B cell (primary cell): ENCODE measurements at regions not wholly inside any gene's neighbourhood (a gene's known extent, or its start where the extent isn't known, plus 50 kb on each side); places are given as distances from the start of the nearest gene placed in this dataset.

ENCODE experiments used
- CTCF ChIP-seq: fragments of 200-600 bp; IDR thresholded peaks from one replicate; pipeline ENCODE4 v1.8.0; 2022; ENCODE audit warnings: antibody characterized with exemption, mild to moderate bottlenecking
- EZH2 ChIP-seq: IDR thresholded peaks from 2 replicates; pipeline ENCODE4 v1.6.1; 2012; ENCODE audit warnings: borderline replicate concordance, low read depth, mild to moderate bottlenecking, moderate library complexity, low read length; ENCODE audit not compliant: insufficient read depth, poor library complexity, severe bottlenecking

GRCh38 chr3:192980632-192981031, 63.0 kb upstream of the MB21D2 start:
- no peak for TF ChIP-seq EZH2
- TF ChIP-seq CTCF = no peak
